CD4-positive, alpha-beta T cell (primary cell): ENCODE measurements at regions not wholly inside any gene's neighbourhood (a gene's known extent, or its start where the extent isn't known, plus 50 kb on each side); places are given as distances from the start of the nearest gene placed in this dataset.

Experiments
- ATAC-seq: fragments of 200-7000 bp; cut with Tn5 transposase; one replicate; pipeline ENCODE4 v1.10.0; 2022; ENCODE audit warnings: mild to moderate bottlenecking; ENCODE audit not compliant: poor library complexity
- CTCF ChIA-PET: fragments of 350-600 bp; sonication (Branson Sonifier 250); formaldehyde crosslinking; loops from one replicate; lab custom pipeline; 2021; ENCODE audit warnings: antibody characterized with exemption, inconsistent platforms; lab: Charles Lee
- POLR2A ChIA-PET: fragments of 350-600 bp; sonication (Branson Sonifier 250); formaldehyde crosslinking; loops from one replicate; lab custom pipeline; 2021; ENCODE audit warnings: antibody characterized with exemption, inconsistent platforms; lab: Charles Lee
- DNase-seq, 14 experiments: peaks; one replicate each; pipeline ENCODE4 v3.0.0-alpha.2; 2013 to 2020; ENCODE audit warnings: mixed read lengths in 2 of 14
- H3K27ac ChIP-seq, 2 donors: one replicate each; pipeline versions ENCODE4 v1.5.1 to v1.7.0; 2013; ENCODE audit warnings: low read length in 2 of 2, low read depth in 1 of 2, mild to moderate bottlenecking in 1 of 2
- H3K27me3 ChIP-seq, 2 experiments: 1 replicate in 1 of 2; 2 replicates in 1 of 2; pipeline versions ENCODE4 v1.6.1 to v1.7.0; 2013; ENCODE audit warnings: low read length in 2 of 2, control low read depth in 1 of 2, mild to moderate bottlenecking in 1 of 2, moderate library complexity in 1 of 2; ENCODE audit not compliant: insufficient read depth in 2 of 2, control insufficient read depth in 1 of 2
- H3K36me3 ChIP-seq: one replicate; pipeline ENCODE4 v1.6.1; 2013; ENCODE audit warnings: low read length, control low read depth; ENCODE audit not compliant: insufficient read depth
- H3K4me1 ChIP-seq: one replicate; pipeline ENCODE4 v1.6.1; 2013; ENCODE audit warnings: low read length, control low read depth; ENCODE audit not compliant: insufficient read depth
- H3K4me3 ChIP-seq: one replicate; pipeline ENCODE4 v1.5.1; 2013; ENCODE audit warnings: mild to moderate bottlenecking, low read length, moderate library complexity
- H3K9me3 ChIP-seq, 2 experiments: 1 replicate in 1 of 2; 2 replicates in 1 of 2; pipeline versions ENCODE4 v1.6.1 to v1.7.0; 2013; ENCODE audit warnings: low read length in 2 of 2, mild to moderate bottlenecking in 2 of 2, control low read depth in 1 of 2, moderate library complexity in 1 of 2; ENCODE audit not compliant: control insufficient read depth in 1 of 2, insufficient read depth in 1 of 2
- H3K27ac Mint-ChIP-seq: one replicate; pipeline ENCODE4 v1.8.0; 2020; ENCODE audit warnings: mixed read lengths
- H3K27me3 Mint-ChIP-seq: one replicate; pipeline ENCODE4 v1.8.0; 2021; ENCODE audit warnings: mixed read lengths
- H3K36me3 Mint-ChIP-seq: one replicate; pipeline ENCODE4 v1.8.0; 2021; ENCODE audit warnings: low read depth, mixed read lengths
- H3K4me1 Mint-ChIP-seq: one replicate; pipeline ENCODE4 v1.8.0; 2021; ENCODE audit warnings: low read depth, mixed read lengths
- H3K4me3 Mint-ChIP-seq: one replicate; pipeline ENCODE4 v1.8.0; 2020; ENCODE audit warnings: mild to moderate bottlenecking, mixed read lengths
- H3K9me3 Mint-ChIP-seq: one replicate; pipeline ENCODE4 v1.8.0; 2020; ENCODE audit warnings: mixed read lengths
- CTCF ChIP-seq: fragments of 200-600 bp; IDR thresholded peaks from one replicate; pipeline ENCODE4 v1.8.0; 2022; ENCODE audit warnings: antibody characterized with exemption, mild to moderate bottlenecking
- intact Hi-C, 2 experiments: fragments of 100-400 bp; cut with DNase I in 1 of 2; cut with micrococcal nuclease in 1 of 2; formaldehyde crosslinking; loops; one replicate each; pipeline versions ENCODE4 v1.15.1 to v1.9.0; 2023 to 2025; cut with DNase I, micrococcal nuclease

- DNase-seq (no peak), ATAC-seq (no peak)
- intact Hi-C loops = no loop called here
- Histone ChIP-seq H3K27ac (no peak overlapping the region), H3K9me3 (peaks cover 0 to 4% of the 10 kb centered on the region in 2 experiments), H3K4me1 (no peaks in the 10 kb centered on the region), H3K36me3 (no peaks in the 10 kb centered on the region), H3K4me3 (no peak overlapping the region), H3K27me3 (no peaks in the 10 kb centered on the region)
- H3K36me3 Mint-ChIP-seq = no peaks in the 10 kb centered on the region
- ChIA-PET POLR2A (no interaction called here), CTCF (interaction anchor here (0.7 kb wide), 1 partner anchor 438 kb away, joined by 3 read pairs; no protein-coding TSS in a partner anchor)
- no peak overlapping the region for H3K4me3 Mint-ChIP-seq
- H3K27ac Mint-ChIP-seq = no peak overlapping the region
- H3K27me3 Mint-ChIP-seq = no peaks in the 10 kb centered on the region
- no peaks in the 10 kb centered on the region for H3K9me3 Mint-ChIP-seq
- TF ChIP-seq CTCF = no peak
- no peaks in the 10 kb centered on the region for H3K4me1 Mint-ChIP-seq
These were observed 105.3 kb upstream of the ITGA6 start for GRCh38 chr2:172322049-172322448.

- H3K27ac ChIP-seq = no peak overlapping the region
- Mint-ChIP-seq H3K4me3 (no peak overlapping the region), H3K27me3 (no peaks in the 10 kb centered on the region), H3K27ac (no peak overlapping the region), H3K9me3 (no peaks in the 10 kb centered on the region), H3K36me3 (no peaks in the 10 kb centered on the region), H3K4me1 (no peaks in the 10 kb centered on the region)
- DNase-seq (no peak), ATAC-seq (no peak)
- H3K9me3 ChIP-seq = peaks cover 0 to 4% of the 10 kb centered on the region in 2 experiments
- CTCF ChIA-PET = no interaction called here
- no peak overlapping the region for H3K4me3 ChIP-seq
- TF ChIP-seq CTCF = no peak
- no peaks in the 10 kb centered on the region for H3K4me1 ChIP-seq
- H3K36me3 ChIP-seq = no peaks in the 10 kb centered on the region
- intact Hi-C loops = no loop called here
- no peaks in the 10 kb centered on the region for H3K27me3 ChIP-seq
- POLR2A ChIA-PET = no interaction called here
These were observed 104.1 kb upstream of the ITGA6 start for GRCh38 chr2:172323256-172323655.

GRCh38 chr2:172323861-172324597 is 103.4 kb upstream of the ITGA6 start:
- Histone ChIP-seq H3K27ac (no peak overlapping the region), H3K36me3 (no peaks in the 10 kb centered on the region), H3K27me3 (no peaks in the 10 kb centered on the region), H3K4me1 (no peaks in the 10 kb centered on the region), H3K4me3 (no peak overlapping the region), H3K9me3 (peaks cover 0 to 4% of the 10 kb centered on the region in 2 experiments)
- Mint-ChIP-seq H3K36me3 (no peaks in the 10 kb centered on the region), H3K4me1 (peaks cover 4% of the 10 kb centered on the region), H3K27me3 (no peaks in the 10 kb centered on the region), H3K4me3 (no peak overlapping the region), H3K9me3 (no peaks in the 10 kb centered on the region), H3K27ac (no peak overlapping the region)
- no peak for DNase-seq
- ChIA-PET POLR2A (no interaction called here), CTCF (no interaction called here)
- no peak for ATAC-seq
- intact Hi-C loops = no loop called here
- no peak for TF ChIP-seq CTCF
